HG03066 (cell line): ENCODE measurements at regions not wholly inside any gene's neighbourhood (a gene's known extent, or its start where the extent isn't known, plus 50 kb on each side); places are given as distances from the start of the nearest gene placed in this dataset.
A peak's percentile ranks its signal among the peaks of the same experiment; 100 is the strongest.

ENCODE experiments used
- ATAC-seq: cut with Tn5 transposase; IDR thresholded peaks from one replicate; pipeline ENCODE4 v1.9.1; 2021; ENCODE audit warnings: low read depth; ENCODE audit not compliant: unreplicated experiment

DNA sequence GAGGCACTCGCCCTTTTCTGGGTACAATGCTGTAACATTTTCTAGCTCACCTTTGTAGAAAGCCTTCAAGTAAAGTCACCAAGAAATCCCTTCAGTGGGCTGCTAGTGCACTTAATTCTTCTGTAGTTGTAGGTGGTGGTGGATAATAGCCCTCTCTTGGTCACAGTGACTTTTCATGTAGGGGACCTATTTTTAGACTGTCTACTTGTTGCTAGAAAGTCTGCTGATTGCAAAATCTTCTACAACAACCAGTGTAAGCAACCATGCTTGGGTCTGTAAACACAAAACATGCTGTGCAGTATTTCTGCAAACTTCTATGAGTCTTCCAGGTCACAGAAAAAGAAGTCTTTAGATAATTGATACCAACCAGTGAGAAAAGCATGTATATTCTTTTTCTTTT is 55.6 kb downstream of the PBDC1 start:
- no peak for ATAC-seq

DNA sequence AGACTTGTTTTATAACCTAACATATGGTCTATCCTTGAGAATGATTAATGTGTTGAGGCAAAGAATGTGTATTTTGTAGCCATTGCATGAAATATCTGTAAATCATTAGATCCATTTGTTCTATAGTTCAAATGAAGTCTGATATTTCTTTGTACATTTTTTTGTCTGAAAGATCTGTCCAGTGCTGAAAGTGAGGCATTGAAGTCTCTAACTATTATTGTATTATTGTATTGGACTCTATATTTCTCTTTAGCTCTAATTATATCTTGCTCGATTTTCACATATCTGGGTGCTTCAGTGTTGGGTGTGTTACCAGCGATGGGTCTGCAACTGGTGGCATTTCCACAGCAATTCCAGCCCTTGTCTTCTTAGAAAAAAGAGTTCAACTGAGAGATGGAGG is 76.0 kb downstream of the PBDC1 start:
- ATAC-seq, result no peak

DNA sequence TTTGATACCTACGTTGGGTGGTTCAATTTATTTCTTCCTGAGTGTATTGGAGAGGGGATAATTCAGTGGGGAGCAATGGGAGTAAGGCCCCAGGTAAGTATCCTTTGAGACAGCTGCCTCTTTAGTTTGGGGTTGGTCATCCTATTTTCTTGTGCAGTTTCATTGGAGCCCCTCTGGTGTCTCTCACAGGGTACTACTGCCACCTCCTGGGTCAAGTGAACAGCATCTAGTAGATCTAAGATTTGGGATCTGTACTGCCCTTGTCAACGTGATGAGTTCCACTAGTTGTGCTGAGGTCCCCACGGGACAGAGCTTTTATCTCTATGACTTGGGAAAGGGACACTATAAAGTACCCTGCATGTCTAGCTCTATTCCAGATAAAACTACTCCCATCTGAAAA is 80.6 kb downstream of the PBDC1 start:
- peak; percentile 83 for ATAC-seq

DNA sequence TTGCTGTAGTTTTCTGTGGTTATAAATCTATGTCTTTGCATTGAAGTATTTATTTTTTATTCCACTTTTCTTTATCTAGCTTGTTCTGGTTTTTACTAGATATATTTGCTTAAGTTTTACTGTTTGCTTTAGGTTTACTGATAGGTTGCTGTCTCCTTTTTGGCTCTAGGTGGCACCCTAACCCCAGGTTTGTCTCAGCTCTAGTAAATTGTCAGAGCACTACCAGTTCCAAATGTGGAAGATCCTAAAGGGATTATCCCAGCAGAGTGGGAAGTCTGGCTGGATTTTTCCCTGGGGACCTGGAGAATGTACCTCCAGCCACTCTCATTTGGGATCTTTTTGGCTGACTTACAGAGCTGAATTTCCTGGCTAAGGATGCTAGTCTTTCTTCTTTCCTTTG is 106.1 kb downstream of the PBDC1 start:
- ATAC-seq, result no peak
